ENCODE measurements at regions not wholly inside any gene's neighbourhood (a gene's known extent, or its start where the extent isn't known, plus 50 kb on each side); places are given as distances from the start of the nearest gene placed in this dataset.

- TF ChIP-seq OSR1 (CRISPR knock-in tag; IDR thresholded peaks at IDR 0.05) = no peak
- TF ChIP-seq CREB5 (CRISPR knock-in tag; IDR thresholded peaks at IDR 0.05; ENCODE audit: low read depth) = no peak
- no peak for TF ChIP-seq PATZ1 (CRISPR knock-in tag; IDR thresholded peaks at IDR 0.05; ENCODE audit: borderline replicate concordance)
- no peak for TF ChIP-seq ZFP3 (CRISPR knock-in tag; IDR thresholded peaks at IDR 0.05)
- no peak for TF ChIP-seq ZFP30 (CRISPR knock-in tag; IDR thresholded peaks at IDR 0.05)
- no peak for TF ChIP-seq RARB (CRISPR knock-in tag; IDR thresholded peaks at IDR 0.05)
- TF ChIP-seq ARNTL (CRISPR knock-in tag; IDR thresholded peaks at IDR 0.05; ENCODE audit: borderline replicate concordance, low read depth) = no peak
- no peak for TF ChIP-seq ZNF565 (CRISPR knock-in tag; conservative IDR thresholded peaks at IDR 0.05; ENCODE audit: low read depth)
- no peak for TF ChIP-seq TSHZ2 (CRISPR knock-in tag; IDR thresholded peaks at IDR 0.05)
- TF ChIP-seq ISL1 (CRISPR knock-in tag; IDR thresholded peaks at IDR 0.05) = no peak
- no peak for TF ChIP-seq TCF4 (CRISPR knock-in tag; IDR thresholded peaks at IDR 0.05; ENCODE audit: borderline replicate concordance)
- no peak for TF ChIP-seq ZNF8 (CRISPR knock-in tag; IDR thresholded peaks at IDR 0.05)
- no peak for TF ChIP-seq SNAI2 (CRISPR knock-in tag; IDR thresholded peaks at IDR 0.05)
- no peak for TF ChIP-seq GLIS3 (CRISPR knock-in tag; IDR thresholded peaks at IDR 0.05)
Measured at GRCh38 chr4:20015636-20016224, 236.0 kb upstream of the SLIT2 start.

All from SK-N-SH treated with all-trans-retinoic acid at 6 μM for 48 hours (cell line).